Mesenchymal stem cell (in vitro differentiated cells and primary cell): ENCODE measurements at regions not wholly inside any gene's neighbourhood (a gene's known extent, or its start where the extent isn't known, plus 50 kb on each side); places are given as distances from the start of the nearest gene placed in this dataset.

Experiments
- DNase-seq: peaks from one replicate; pipeline ENCODE4 v3.0.0-alpha.2; 2013
- H2AFZ ChIP-seq: one replicate; pipeline ENCODE4 v1.6.1; 2013; ENCODE audit warnings: low read depth, mild to moderate bottlenecking, control low read depth, inconsistent platforms, low read length, moderate library complexity
- H2AK5ac ChIP-seq: 2 replicates; pipeline ENCODE4 v1.6.1; 2013; ENCODE audit warnings: low read length, moderate library complexity, mild to moderate bottlenecking, inconsistent platforms; ENCODE audit not compliant: severe bottlenecking
- H2BK120ac ChIP-seq: one replicate; pipeline ENCODE4 v1.6.1; 2013; ENCODE audit warnings: low read depth, mild to moderate bottlenecking, inconsistent platforms, low read length, moderate library complexity
- H2BK12ac ChIP-seq, 2 experiments: one replicate each; pipeline ENCODE4 v1.6.1; 2013; ENCODE audit warnings: inconsistent platforms in 2 of 2, low read length in 2 of 2, mild to moderate bottlenecking in 2 of 2, moderate library complexity in 2 of 2, control low read depth in 1 of 2
- H2BK15ac ChIP-seq: one replicate; pipeline ENCODE4 v1.6.1; 2013; ENCODE audit warnings: mild to moderate bottlenecking, low read depth, inconsistent platforms; ENCODE audit not compliant: poor library complexity, severe bottlenecking
- H2BK5ac ChIP-seq: 2 replicates; pipeline ENCODE4 v1.6.1; 2013; ENCODE audit warnings: low read depth, mild to moderate bottlenecking, low read length, control low read depth, inconsistent platforms; ENCODE audit not compliant: poor library complexity, severe bottlenecking
- H3K14ac ChIP-seq, 2 experiments: one replicate each; pipeline ENCODE4 v1.6.1; 2013; ENCODE audit warnings: inconsistent platforms in 2 of 2, low read length in 2 of 2, control low read depth in 1 of 2, mild to moderate bottlenecking in 1 of 2, moderate library complexity in 1 of 2
- H3K18ac ChIP-seq, 2 experiments: one replicate each; pipeline ENCODE4 v1.6.1; 2013; ENCODE audit warnings: inconsistent platforms in 2 of 2, low read length in 2 of 2, control low read depth in 1 of 2, low read depth in 1 of 2, mild to moderate bottlenecking in 1 of 2
- H3K23ac ChIP-seq, 2 experiments: one replicate each; pipeline ENCODE4 v1.6.1; 2013; ENCODE audit warnings: inconsistent platforms in 2 of 2, low read length in 2 of 2, mild to moderate bottlenecking in 2 of 2, moderate library complexity in 2 of 2, control low read depth in 1 of 2
- H3K27ac ChIP-seq: 2 replicates; pipeline ENCODE4 v1.5.1; 2013; ENCODE audit warnings: mild to moderate bottlenecking, moderate library complexity, low read length, control low read depth, inconsistent platforms; ENCODE audit not compliant: poor library complexity, severe bottlenecking
- H3K27me3 ChIP-seq, 2 experiments: 2 replicates each; pipeline versions ENCODE4 v1.6.1 to v1.7.0; 2013; ENCODE audit warnings: low read length in 2 of 2, mild to moderate bottlenecking in 2 of 2, moderate library complexity in 2 of 2, control low read depth in 1 of 2, inconsistent platforms in 1 of 2; ENCODE audit not compliant: control insufficient read depth in 1 of 2, insufficient read depth in 1 of 2
- H3K36me3 ChIP-seq, 2 experiments: 2 replicates each; pipeline versions ENCODE4 v1.6.1 to v1.7.0; 2013; ENCODE audit warnings: low read length in 2 of 2, control low read depth in 1 of 2, inconsistent platforms in 1 of 2, low read depth in 1 of 2, mild to moderate bottlenecking in 1 of 2; ENCODE audit not compliant: insufficient read depth in 2 of 2, control insufficient read depth in 1 of 2
- H3K4ac ChIP-seq, 2 experiments: one replicate each; pipeline ENCODE4 v1.6.1; 2013; ENCODE audit warnings: inconsistent platforms in 2 of 2, low read length in 2 of 2, mild to moderate bottlenecking in 2 of 2, moderate library complexity in 2 of 2, control low read depth in 1 of 2, low read depth in 1 of 2
- H3K4me1 ChIP-seq: 2 replicates; pipeline ENCODE4 v1.6.1; 2013; ENCODE audit warnings: low read depth, low read length, control low read depth; ENCODE audit not compliant: control insufficient read depth, insufficient read depth
- H3K4me2 ChIP-seq: 2 replicates; pipeline ENCODE4 v1.6.1; 2013; ENCODE audit warnings: low read length, mild to moderate bottlenecking, inconsistent platforms; ENCODE audit not compliant: poor library complexity, severe bottlenecking
- H3K4me3 ChIP-seq, 2 experiments: 2 replicates each; pipeline versions ENCODE4 v1.5.1 to v1.7.0; 2013; ENCODE audit warnings: low read length in 2 of 2, mild to moderate bottlenecking in 2 of 2, control low read depth in 1 of 2, low read depth in 1 of 2; ENCODE audit not compliant: insufficient read depth in 1 of 2
- H3K79me1 ChIP-seq: replicated peaks from 2 replicates; pipeline ENCODE4 v1.6.1; 2013; ENCODE audit warnings: mild to moderate bottlenecking, control low read depth, low read length, inconsistent platforms; ENCODE audit not compliant: poor library complexity, severe bottlenecking
- H3K9ac ChIP-seq: 2 replicates; pipeline ENCODE4 v1.7.0; 2013; ENCODE audit warnings: mild to moderate bottlenecking, low read length, moderate library complexity
- H3K9me3 ChIP-seq: 2 replicates; pipeline ENCODE4 v1.7.0; 2013; ENCODE audit warnings: mild to moderate bottlenecking, low read length; ENCODE audit not compliant: control insufficient read depth
- H4K8ac ChIP-seq: one replicate; pipeline ENCODE4 v1.6.1; 2013; ENCODE audit warnings: inconsistent platforms, mild to moderate bottlenecking, low read length, moderate library complexity
- H4K91ac ChIP-seq: one replicate; pipeline ENCODE4 v1.6.1; 2013; ENCODE audit warnings: mild to moderate bottlenecking, low read length, inconsistent platforms
- WGBS: methylation state at CpG from one replicate; pipeline ENCODE4 v1.1.7; 2013; ENCODE audit warnings: mixed read lengths; 5-methylcytosine and 5-hydroxymethylcytosine counted together

DNA sequence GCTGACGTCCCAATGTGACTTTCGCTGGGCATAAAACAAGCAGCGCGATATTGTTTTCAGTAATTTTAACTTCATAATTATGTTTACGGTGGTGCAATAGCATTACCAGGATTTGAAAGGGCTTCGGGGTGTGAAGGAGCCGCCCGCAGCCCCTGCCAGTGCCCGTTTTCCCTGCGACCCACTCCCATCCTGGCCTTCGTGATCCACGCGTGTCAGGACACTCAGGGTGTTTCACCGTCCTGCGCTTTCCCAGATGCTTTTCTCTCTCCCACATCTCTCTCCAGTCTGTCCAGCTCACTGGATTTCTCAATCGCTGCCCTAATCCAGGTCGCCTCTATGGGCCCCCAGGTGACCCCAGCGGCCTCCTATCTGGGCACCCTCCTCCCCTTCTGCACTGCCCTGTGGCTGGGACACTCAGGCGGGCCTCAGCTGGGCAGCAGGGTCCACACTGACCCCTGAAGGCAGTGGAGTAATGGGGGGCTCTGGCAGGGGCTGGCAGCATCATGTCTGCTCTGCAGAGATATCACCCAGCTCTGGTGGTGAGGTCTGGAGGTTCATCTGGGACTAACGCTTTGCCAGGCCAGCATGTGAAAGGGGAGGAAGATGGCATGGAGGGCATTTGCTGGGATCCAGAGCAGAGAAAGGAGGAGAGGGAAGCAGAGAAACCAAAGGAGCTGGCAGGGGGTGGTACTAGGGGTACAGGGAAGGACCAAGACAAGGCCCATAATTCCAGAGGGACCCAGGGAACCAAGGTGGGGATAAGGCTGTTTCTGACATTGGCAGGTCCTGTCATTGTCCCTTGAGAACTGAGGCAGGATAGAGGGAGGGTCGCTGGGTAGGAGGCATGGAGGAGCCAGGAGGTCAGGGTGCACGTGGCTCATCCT is 622.8 kb downstream of the BRD1 start:
- Histone ChIP-seq H3K4ac (no peak overlapping the region), H3K4me2 (no peak overlapping the region), H3K9me3 (no peaks in the 10 kb centered on the region), H3K18ac (no peak overlapping the region), H4K8ac (no peak overlapping the region), H3K27ac (no peak overlapping the region), H4K91ac (no peak overlapping the region), H3K79me1 (no peaks in the 10 kb centered on the region), H3K4me3 (no peak overlapping the region), H3K4me1 (no peaks in the 10 kb centered on the region), H2BK5ac (no peak overlapping the region), H3K9ac (no peak overlapping the region), H2BK120ac (no peak overlapping the region), H3K14ac (no peak overlapping the region), H2AK5ac (no peak overlapping the region), H3K23ac (no peak overlapping the region), H2AFZ (no peak overlapping the region), H2BK12ac (no peak overlapping the region), H2BK15ac (no peak overlapping the region), H3K36me3 (no peaks in the 10 kb centered on the region), H3K27me3 (no peaks in the 10 kb centered on the region)
- DNase-seq = no peak
- 76% methylated on average over 22 of the region's 22 CpGs for WGBS

DNA sequence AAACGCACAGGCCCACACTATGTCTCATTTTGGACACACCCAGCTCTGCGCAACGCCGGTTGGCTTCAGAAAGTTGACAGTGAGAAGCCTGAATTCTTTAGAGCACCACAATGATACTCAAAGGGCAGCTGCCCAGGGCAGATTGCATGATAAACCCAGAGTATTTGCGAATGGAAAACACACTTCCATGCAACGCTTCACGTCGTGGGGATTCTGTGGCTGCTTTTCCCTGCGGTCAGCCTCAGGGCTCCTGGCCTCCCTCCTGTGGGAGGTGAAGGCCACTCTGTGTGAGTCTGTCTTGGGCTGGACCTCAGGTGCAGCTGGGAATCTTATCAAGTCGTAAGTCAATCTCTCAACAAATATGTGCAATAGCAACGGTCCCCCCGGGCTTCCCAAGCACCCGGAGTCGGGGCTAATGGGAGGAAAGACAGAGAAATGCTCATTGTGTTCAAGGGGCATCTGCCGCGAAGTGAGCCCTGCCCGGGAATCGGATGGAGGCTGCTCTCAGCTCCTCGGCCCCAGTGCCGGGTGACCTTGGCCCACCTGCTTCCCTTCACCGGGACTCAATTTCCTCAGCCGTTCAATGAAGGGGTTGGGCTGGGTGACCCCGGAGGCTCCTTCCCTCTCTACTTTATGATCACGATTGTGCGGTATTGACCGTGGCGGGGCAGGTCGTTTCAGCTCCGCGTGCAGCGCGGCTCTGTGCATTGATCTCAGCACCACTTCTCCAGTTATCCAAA is 623.6 kb downstream of the BRD1 start:
- Histone ChIP-seq H3K27ac (no peak overlapping the region), H3K27me3 (no peaks in the 10 kb centered on the region), H3K79me1 (no peaks in the 10 kb centered on the region), H3K4ac (no peak overlapping the region), H2BK120ac (no peak overlapping the region), H3K9me3 (no peaks in the 10 kb centered on the region), H4K8ac (no peak overlapping the region), H3K23ac (no peak overlapping the region), H3K9ac (no peak overlapping the region), H2BK15ac (no peak overlapping the region), H3K4me3 (no peak overlapping the region), H4K91ac (no peak overlapping the region), H3K14ac (no peak overlapping the region), H3K4me2 (no peak overlapping the region), H3K18ac (no peak overlapping the region), H2BK5ac (no peak overlapping the region), H3K4me1 (no peaks in the 10 kb centered on the region), H2AK5ac (no peak overlapping the region), H2AFZ (no peak overlapping the region), H3K36me3 (no peaks in the 10 kb centered on the region), H2BK12ac (no peak overlapping the region)
- DNase-seq = no peak
- 91% methylated on average over 31 of the region's 32 CpGs for WGBS

DNA sequence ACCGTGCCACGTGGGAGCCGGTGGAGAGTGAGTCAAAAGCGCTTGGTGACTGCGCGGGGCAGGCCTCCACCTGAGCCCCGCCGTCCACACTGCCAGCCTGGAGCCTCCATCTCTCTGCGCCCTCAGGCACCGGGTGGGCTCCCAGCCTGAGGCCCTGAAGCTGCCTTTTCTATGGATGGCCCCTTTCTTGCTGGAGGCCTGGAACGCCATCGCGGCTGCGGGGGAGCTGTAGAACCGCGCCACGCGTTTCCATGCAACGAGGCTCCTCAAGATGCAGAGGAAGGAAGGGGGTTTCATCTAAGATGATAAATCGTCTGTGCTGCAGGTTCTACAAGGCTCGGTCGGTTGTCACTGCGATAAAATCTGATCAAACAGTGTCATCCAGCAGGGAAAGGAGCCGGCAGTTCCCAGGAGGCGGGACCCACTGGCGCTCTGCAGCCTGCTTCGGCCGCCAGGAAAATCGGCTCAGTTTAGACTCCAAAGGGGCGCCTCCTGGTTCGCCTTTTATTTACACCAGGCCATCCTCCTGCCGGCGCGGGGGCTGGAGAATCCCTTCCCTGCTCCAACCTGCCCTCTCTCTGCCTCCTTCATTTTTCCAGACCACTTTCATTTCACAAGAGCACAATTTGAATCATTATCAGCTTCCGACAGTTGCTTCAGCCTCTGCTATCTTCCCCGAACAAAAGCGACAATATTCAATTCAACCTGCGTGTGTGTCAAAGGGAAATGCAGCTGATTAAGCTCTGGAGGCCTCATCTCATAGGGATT is 624.4 kb downstream of the BRD1 start:
- no peak overlapping the region for H3K27ac ChIP-seq
- H2AK5ac ChIP-seq = no peak overlapping the region
- no peak overlapping the region for H3K9ac ChIP-seq
- no peaks in the 10 kb centered on the region for H3K36me3 ChIP-seq
- H2BK5ac ChIP-seq = no peak overlapping the region
- no peak overlapping the region for H3K14ac ChIP-seq
- no peak overlapping the region for H3K18ac ChIP-seq
- H3K4me1 ChIP-seq = no peaks in the 10 kb centered on the region
- no peak overlapping the region for H3K23ac ChIP-seq
- H4K91ac ChIP-seq = no peak overlapping the region
- WGBS = 82% methylated on average over 37 of the region's 38 CpGs
- H3K79me1 ChIP-seq = no peaks in the 10 kb centered on the region
- H2BK120ac ChIP-seq = no peak overlapping the region
- no peak overlapping the region for H4K8ac ChIP-seq
- no peak overlapping the region for H2BK15ac ChIP-seq
- DNase-seq = no peak
- no peak overlapping the region for H3K4ac ChIP-seq
- H3K4me2 ChIP-seq = no peak overlapping the region
- H2BK12ac ChIP-seq = no peak overlapping the region
- no peak overlapping the region for H3K4me3 ChIP-seq
- no peaks in the 10 kb centered on the region for H3K9me3 ChIP-seq
- H3K27me3 ChIP-seq = no peaks in the 10 kb centered on the region
- no peak overlapping the region for H2AFZ ChIP-seq

DNA sequence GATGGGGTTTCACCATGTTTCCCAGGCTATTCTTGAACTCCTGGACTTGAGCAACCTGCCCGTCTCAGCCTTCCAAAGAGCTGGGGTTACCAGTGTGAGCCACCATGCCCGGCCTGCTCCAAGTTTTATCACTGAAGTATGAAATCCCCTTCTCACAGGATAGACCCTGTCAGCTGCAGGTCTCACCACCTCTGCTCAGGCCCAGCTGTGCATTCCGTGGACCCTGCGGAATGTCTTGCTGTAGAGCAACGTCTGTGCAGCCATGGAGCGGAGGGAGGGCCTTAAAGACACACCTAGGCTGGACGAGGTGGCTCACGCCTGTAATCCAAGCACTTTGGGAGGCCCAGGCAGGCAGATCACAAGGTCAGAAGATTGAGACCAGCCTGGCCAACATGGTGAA is 625.4 kb downstream of the BRD1 start:
- no peak overlapping the region for H3K14ac ChIP-seq
- no peaks in the 10 kb centered on the region for H3K9me3 ChIP-seq
- H3K4ac ChIP-seq = no peak overlapping the region
- H3K23ac ChIP-seq = no peak overlapping the region
- no peak overlapping the region for H3K18ac ChIP-seq
- H3K4me2 ChIP-seq = no peak overlapping the region
- H4K91ac ChIP-seq = no peak overlapping the region
- H3K79me1 ChIP-seq = no peaks in the 10 kb centered on the region
- WGBS = 79% methylated on average over 8 of the region's 8 CpGs
- H2BK120ac ChIP-seq = no peak overlapping the region
- no peak overlapping the region for H2BK5ac ChIP-seq
- H3K27ac ChIP-seq = no peak overlapping the region
- no peaks in the 10 kb centered on the region for H3K27me3 ChIP-seq
- no peak overlapping the region for H3K9ac ChIP-seq
- no peak overlapping the region for H2AFZ ChIP-seq
- H2BK12ac ChIP-seq = no peak overlapping the region
- H4K8ac ChIP-seq = no peak overlapping the region
- H2AK5ac ChIP-seq = no peak overlapping the region
- no peak overlapping the region for H3K4me3 ChIP-seq
- DNase-seq = no peak
- no peaks in the 10 kb centered on the region for H3K36me3 ChIP-seq
- H3K4me1 ChIP-seq = no peaks in the 10 kb centered on the region
- no peak overlapping the region for H2BK15ac ChIP-seq
